ENCODE measurements at regions not wholly inside any gene's neighbourhood (a gene's known extent, or its start where the extent isn't known, plus 50 kb on each side); places are given as distances from the start of the nearest gene placed in this dataset.

GRCh38 chr2:898319-898718, 52.3 kb upstream of the SNTG2 start:
- Histone ChIP-seq H3K4me1 (ENCODE audit: control insufficient read depth, insufficient read depth, low read length) (no peaks in the 10 kb centered on the region), H3K27me3 (ENCODE audit: control insufficient read depth, insufficient read depth, low read length) (no peaks in the 10 kb centered on the region), H3K9me3 (ENCODE audit: control insufficient read depth, insufficient read depth, low read length) (no peaks in the 10 kb centered on the region), H3K4me3 (ENCODE audit: low read depth, low read length) (no peak overlapping the region), H3K9ac (ENCODE audit: low read depth, low read length) (no peak overlapping the region), H3K36me3 (ENCODE audit: control insufficient read depth, insufficient read depth, low read length) (no peaks in the 10 kb centered on the region)

GRCh38 chr2:897091-897490, 53.6 kb upstream of the SNTG2 start:
- Histone ChIP-seq H3K4me3 (ENCODE audit: low read depth, low read length) (no peak overlapping the region), H3K36me3 (ENCODE audit: control insufficient read depth, insufficient read depth, low read length) (no peaks in the 10 kb centered on the region), H3K9ac (ENCODE audit: low read depth, low read length) (no peak overlapping the region), H3K4me1 (ENCODE audit: control insufficient read depth, insufficient read depth, low read length) (no peaks in the 10 kb centered on the region), H3K27me3 (ENCODE audit: control insufficient read depth, insufficient read depth, low read length) (no peaks in the 10 kb centered on the region), H3K9me3 (ENCODE audit: control insufficient read depth, insufficient read depth, low read length) (no peaks in the 10 kb centered on the region)

GRCh38 chr2:893311-893710, 57.3 kb upstream of the SNTG2 start:
- H3K36me3 ChIP-seq (ENCODE audit: control insufficient read depth, insufficient read depth, low read length) = no peaks in the 10 kb centered on the region
- H3K9ac ChIP-seq (ENCODE audit: low read depth, low read length) = no peak overlapping the region
- H3K27me3 ChIP-seq (ENCODE audit: control insufficient read depth, insufficient read depth, low read length) = no peaks in the 10 kb centered on the region
- no peaks in the 10 kb centered on the region for H3K9me3 ChIP-seq (ENCODE audit: control insufficient read depth, insufficient read depth, low read length)
- H3K4me3 ChIP-seq (ENCODE audit: low read depth, low read length) = no peak overlapping the region
- H3K4me1 ChIP-seq (ENCODE audit: control insufficient read depth, insufficient read depth, low read length) = no peaks in the 10 kb centered on the region

GRCh38 chr2:892892-893291, 57.8 kb upstream of the SNTG2 start:
- no peak overlapping the region for H3K9ac ChIP-seq (ENCODE audit: low read depth, low read length)
- H3K4me1 ChIP-seq (ENCODE audit: control insufficient read depth, insufficient read depth, low read length) = no peaks in the 10 kb centered on the region
- H3K4me3 ChIP-seq (ENCODE audit: low read depth, low read length) = no peak overlapping the region
- H3K27me3 ChIP-seq (ENCODE audit: control insufficient read depth, insufficient read depth, low read length) = no peaks in the 10 kb centered on the region
- H3K36me3 ChIP-seq (ENCODE audit: control insufficient read depth, insufficient read depth, low read length) = no peaks in the 10 kb centered on the region
- H3K9me3 ChIP-seq (ENCODE audit: control insufficient read depth, insufficient read depth, low read length) = no peaks in the 10 kb centered on the region

- H3K27me3 ChIP-seq (ENCODE audit: control insufficient read depth, insufficient read depth, low read length) = no peaks in the 10 kb centered on the region
- H3K9ac ChIP-seq (ENCODE audit: low read depth, low read length) = no peak overlapping the region
- no peaks in the 10 kb centered on the region for H3K9me3 ChIP-seq (ENCODE audit: control insufficient read depth, insufficient read depth, low read length)
- H3K36me3 ChIP-seq (ENCODE audit: control insufficient read depth, insufficient read depth, low read length) = no peaks in the 10 kb centered on the region
- no peak overlapping the region for H3K4me3 ChIP-seq (ENCODE audit: low read depth, low read length)
- H3K4me1 ChIP-seq (ENCODE audit: control insufficient read depth, insufficient read depth, low read length) = no peaks in the 10 kb centered on the region
Observed at GRCh38 chr2:892401-892800, 58.2 kb upstream of the SNTG2 start.

GRCh38 chr2:891734-892133, 58.9 kb upstream of the SNTG2 start:
- no peaks in the 10 kb centered on the region for H3K36me3 ChIP-seq (ENCODE audit: control insufficient read depth, insufficient read depth, low read length)
- H3K27me3 ChIP-seq (ENCODE audit: control insufficient read depth, insufficient read depth, low read length) = no peaks in the 10 kb centered on the region
- H3K4me1 ChIP-seq (ENCODE audit: control insufficient read depth, insufficient read depth, low read length) = no peaks in the 10 kb centered on the region
- no peak overlapping the region for H3K9ac ChIP-seq (ENCODE audit: low read depth, low read length)
- H3K4me3 ChIP-seq (ENCODE audit: low read depth, low read length) = no peak overlapping the region
- H3K9me3 ChIP-seq (ENCODE audit: control insufficient read depth, insufficient read depth, low read length) = no peaks in the 10 kb centered on the region

- no peaks in the 10 kb centered on the region for H3K4me1 ChIP-seq (ENCODE audit: control insufficient read depth, insufficient read depth, low read length)
- H3K36me3 ChIP-seq (ENCODE audit: control insufficient read depth, insufficient read depth, low read length) = no peaks in the 10 kb centered on the region
- no peak overlapping the region for H3K4me3 ChIP-seq (ENCODE audit: low read depth, low read length)
- H3K9me3 ChIP-seq (ENCODE audit: control insufficient read depth, insufficient read depth, low read length) = no peaks in the 10 kb centered on the region
- no peaks in the 10 kb centered on the region for H3K27me3 ChIP-seq (ENCODE audit: control insufficient read depth, insufficient read depth, low read length)
- no peak overlapping the region for H3K9ac ChIP-seq (ENCODE audit: low read depth, low read length)
Observed at GRCh38 chr2:890791-891190, 59.9 kb upstream of the SNTG2 start.

- no peaks in the 10 kb centered on the region for H3K4me1 ChIP-seq (ENCODE audit: control insufficient read depth, insufficient read depth, low read length)
Observed at GRCh38 chr2:890214-890613, 60.4 kb upstream of the SNTG2 start.

GRCh38 chr2:888906-889566, 61.6 kb upstream of the SNTG2 start:
- Histone ChIP-seq H3K9me3 (ENCODE audit: control insufficient read depth, insufficient read depth, low read length) (no peaks in the 10 kb centered on the region), H3K9ac (ENCODE audit: low read depth, low read length) (no peak overlapping the region), H3K36me3 (ENCODE audit: control insufficient read depth, insufficient read depth, low read length) (no peaks in the 10 kb centered on the region), H3K4me3 (ENCODE audit: low read depth, low read length) (no peak overlapping the region), H3K4me1 (ENCODE audit: control insufficient read depth, insufficient read depth, low read length) (peaks cover under 1% of the 10 kb centered on the region), H3K27me3 (ENCODE audit: control insufficient read depth, insufficient read depth, low read length) (no peaks in the 10 kb centered on the region)

More at GRCh38 chr2:890214-890613, 60.4 kb upstream of the SNTG2 start:
- no peaks in the 10 kb centered on the region for H3K36me3 ChIP-seq (ENCODE audit: control insufficient read depth, insufficient read depth, low read length)
- H3K9ac ChIP-seq (ENCODE audit: low read depth, low read length) = no peak overlapping the region
- H3K4me3 ChIP-seq (ENCODE audit: low read depth, low read length) = no peak overlapping the region
- no peaks in the 10 kb centered on the region for H3K27me3 ChIP-seq (ENCODE audit: control insufficient read depth, insufficient read depth, low read length)
- H3K9me3 ChIP-seq (ENCODE audit: control insufficient read depth, insufficient read depth, low read length) = no peaks in the 10 kb centered on the region

GRCh38 chr2:888211-888801, 62.3 kb upstream of the SNTG2 start:
- Histone ChIP-seq H3K4me3 (ENCODE audit: low read depth, low read length) (no peak overlapping the region), H3K36me3 (ENCODE audit: control insufficient read depth, insufficient read depth, low read length) (no peaks in the 10 kb centered on the region), H3K4me1 (ENCODE audit: control insufficient read depth, insufficient read depth, low read length) (peaks cover 3% of the 10 kb centered on the region), H3K9ac (ENCODE audit: low read depth, low read length) (no peak overlapping the region), H3K9me3 (ENCODE audit: control insufficient read depth, insufficient read depth, low read length) (no peaks in the 10 kb centered on the region), H3K27me3 (ENCODE audit: control insufficient read depth, insufficient read depth, low read length) (peaks cover 7% of the 10 kb centered on the region)

GRCh38 chr2:887639-888038, 63.0 kb upstream of the SNTG2 start:
- Histone ChIP-seq H3K9me3 (ENCODE audit: control insufficient read depth, insufficient read depth, low read length) (no peaks in the 10 kb centered on the region), H3K27me3 (ENCODE audit: control insufficient read depth, insufficient read depth, low read length) (peaks cover 10% of the 10 kb centered on the region), H3K36me3 (ENCODE audit: control insufficient read depth, insufficient read depth, low read length) (no peaks in the 10 kb centered on the region), H3K4me3 (ENCODE audit: low read depth, low read length) (no peak overlapping the region), H3K9ac (ENCODE audit: low read depth, low read length) (no peak overlapping the region), H3K4me1 (ENCODE audit: control insufficient read depth, insufficient read depth, low read length) (peaks cover 3% of the 10 kb centered on the region)

Data from iPS-15b (cell line).